SK-N-SH (cell line): ENCODE measurements at regions not wholly inside any gene's neighbourhood (a gene's known extent, or its start where the extent isn't known, plus 50 kb on each side); places are given as distances from the start of the nearest gene placed in this dataset.

Experiments
- CTCF ChIP-seq: fragments of 200-600 bp; sonication (generic); IDR thresholded peaks from 2 replicates; pipeline ENCODE4 v1.6.1; 2017; ENCODE audit warnings: antibody characterized with exemption, mild to moderate bottlenecking, moderate library complexity
- FOXM1 ChIP-seq: IDR thresholded peaks from 2 replicates; pipeline ENCODE4 v1.4.0; 2012; ENCODE audit warnings: low read depth, mild to moderate bottlenecking
- MXI1 ChIP-seq: IDR thresholded peaks from 2 replicates; pipeline ENCODE4 v1.6.1; 2012; ENCODE audit warnings: mild to moderate bottlenecking, low read depth, low read length, improper control_type of control experiment
- REST ChIP-seq: IDR thresholded peaks from 2 replicates; pipeline ENCODE4 v1.6.1; 2012; ENCODE audit warnings: mild to moderate bottlenecking, low read depth, low read length, moderate library complexity
- RFX5 ChIP-seq: IDR thresholded peaks from 2 replicates; pipeline ENCODE4 v1.6.1; 2012; ENCODE audit warnings: mild to moderate bottlenecking, improper control_type of control experiment, low read length
- SIN3A ChIP-seq: IDR thresholded peaks from 2 replicates; pipeline ENCODE4 v1.6.1; 2012; ENCODE audit warnings: low read depth, mild to moderate bottlenecking, low read length, moderate library complexity, borderline replicate concordance
- TAF1 ChIP-seq: IDR thresholded peaks from 2 replicates; pipeline ENCODE4 v1.6.1; 2012; ENCODE audit warnings: low read depth, mild to moderate bottlenecking, low read length, moderate library complexity, borderline replicate concordance
- TF ChIP-seq, protein P1 (sequence below): IDR thresholded peaks from 2 replicates; pipeline ENCODE4 v1.4.0; 2012; ENCODE audit warnings: low read depth

DNA sequence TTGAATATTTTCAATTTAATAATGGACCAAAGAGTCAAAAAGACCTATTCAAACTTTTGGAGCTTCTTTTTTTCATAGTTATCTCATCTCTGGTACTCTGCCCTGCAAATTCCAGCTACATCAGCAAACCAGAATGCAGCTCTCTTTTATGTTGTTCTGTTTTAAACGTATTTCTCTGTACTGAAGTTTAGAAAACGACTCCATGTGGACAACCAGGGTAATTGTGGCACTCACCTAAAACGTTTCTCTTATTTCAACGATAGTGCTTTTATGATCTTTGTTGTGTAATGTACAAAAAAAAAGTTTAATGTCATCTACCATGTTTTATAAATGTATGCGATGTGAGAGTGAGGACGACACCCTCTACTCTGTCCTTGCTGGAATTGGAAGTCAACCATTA lies 1472.3 kb upstream of the GBE1 start:
- TF ChIP-seq SIN3A (no peak), MXI1 (no peak), REST (no peak), RFX5 (no peak), FOXM1 (no peak), CTCF (peak; percentile 28; the same call in 1 of the 2 replicates), TAF1 (no peak)
- TF ChIP-seq, protein P1, sequence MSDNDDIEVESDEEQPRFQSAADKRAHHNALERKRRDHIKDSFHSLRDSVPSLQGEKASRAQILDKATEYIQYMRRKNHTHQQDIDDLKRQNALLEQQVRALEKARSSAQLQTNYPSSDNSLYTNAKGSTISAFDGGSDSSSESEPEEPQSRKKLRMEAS = no peak
